Small intestine (tissue), 7 donors: ENCODE measurements at regions not wholly inside any gene's neighbourhood (a gene's known extent, or its start where the extent isn't known, plus 50 kb on each side); places are given as distances from the start of the nearest gene placed in this dataset.

Experiments
- DNase-seq, 2 donors: peaks; one replicate each; pipeline versions ENCODE4 v3.0.0 to v3.0.0-alpha.2; 2013
- FAIRE-seq: peaks from 2 replicates; lab custom pipeline; 2012; peaks lifted over from hg19 to GRCh38; lab: Jason Lieb, UNC
- H3K27ac ChIP-seq, 3 donors: one replicate each; pipeline ENCODE4 v1.5.1; 2013; ENCODE audit warnings: low read length in 2 of 3, mild to moderate bottlenecking in 2 of 3, control low read depth in 1 of 3, inconsistent platforms in 1 of 3, low read depth in 1 of 3, moderate library complexity in 1 of 3
- H3K27me3 ChIP-seq, 3 donors: one replicate each; pipeline ENCODE4 v1.6.1; 2013; ENCODE audit warnings: low read length in 3 of 3, inconsistent platforms in 1 of 3; ENCODE audit not compliant: control insufficient read depth in 3 of 3, insufficient read depth in 3 of 3
- H3K36me3 ChIP-seq, 3 donors: one replicate each; pipeline ENCODE4 v1.6.1; 2013; ENCODE audit warnings: low read length in 3 of 3, inconsistent platforms in 1 of 3, low read depth in 1 of 3, mild to moderate bottlenecking in 1 of 3, moderate library complexity in 1 of 3; ENCODE audit not compliant: control insufficient read depth in 3 of 3, insufficient read depth in 2 of 3
- H3K4me1 ChIP-seq, 3 donors: one replicate each; pipeline ENCODE4 v1.6.1; 2013; ENCODE audit warnings: low read length in 2 of 3, inconsistent platforms in 1 of 3, low read depth in 1 of 3, mild to moderate bottlenecking in 1 of 3, moderate library complexity in 1 of 3; ENCODE audit not compliant: control insufficient read depth in 3 of 3, insufficient read depth in 2 of 3
- H3K4me3 ChIP-seq, 3 donors: one replicate each; pipeline ENCODE4 v1.5.1; 2013; ENCODE audit warnings: low read length in 3 of 3, control low read depth in 1 of 3, inconsistent platforms in 1 of 3, low read depth in 1 of 3, mild to moderate bottlenecking in 1 of 3, moderate library complexity in 1 of 3
- H3K9me3 ChIP-seq, 2 donors: one replicate each; pipeline ENCODE4 v1.6.1; 2013; ENCODE audit warnings: low read depth in 1 of 2, low read length in 1 of 2; ENCODE audit not compliant: control insufficient read depth in 2 of 2, insufficient read depth in 1 of 2
- WGBS, 3 donors: extraction: QIAGEN DNeasy Blood & Tissue Kit; methylation state at CpG; one replicate each; pipeline ENCODE4 v1.1.7; 2013; 5-methylcytosine and 5-hydroxymethylcytosine counted together
- donor health status: healthy with polysubstance abuse.
- donor health status: control.
- donor health status: control.
- donor health status: Bipolar disorder and iron deficiency.
- donor health status: healthy.

DNA sequence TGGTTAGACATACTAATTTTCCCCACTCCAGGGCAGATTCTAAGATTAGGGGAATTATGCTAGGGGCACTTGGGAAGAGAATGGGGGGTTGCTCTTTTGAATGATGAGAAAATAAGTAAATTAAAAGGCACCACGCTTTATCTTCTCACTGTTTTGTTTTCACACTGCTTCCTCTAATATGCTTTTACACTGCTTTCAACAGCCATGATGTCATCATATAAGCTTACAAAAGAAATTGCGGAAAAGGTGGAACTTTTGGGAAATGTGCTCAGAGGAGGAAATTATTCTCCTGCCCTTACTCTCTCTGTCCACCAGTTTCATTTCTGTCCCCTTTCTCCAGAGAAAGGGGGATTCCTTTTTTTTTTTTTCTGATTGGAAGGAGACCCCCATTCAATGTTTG, 308.2 kb downstream of the TOX3 start:
- no peak overlapping the region for H3K27ac ChIP-seq
- DNase-seq (no peak), FAIRE-seq (no peak)
- H3K9me3 ChIP-seq = no peaks in the 10 kb centered on the region
- H3K4me1 ChIP-seq = no peaks in the 10 kb centered on the region
- H3K4me3 ChIP-seq = no peak overlapping the region
- H3K36me3 ChIP-seq = no peaks in the 10 kb centered on the region
- 89 to 95% (median 90%) methylated on average over 2 of the region's 2 CpGs for WGBS, 3 donors
- no peaks in the 10 kb centered on the region for H3K27me3 ChIP-seq

DNA sequence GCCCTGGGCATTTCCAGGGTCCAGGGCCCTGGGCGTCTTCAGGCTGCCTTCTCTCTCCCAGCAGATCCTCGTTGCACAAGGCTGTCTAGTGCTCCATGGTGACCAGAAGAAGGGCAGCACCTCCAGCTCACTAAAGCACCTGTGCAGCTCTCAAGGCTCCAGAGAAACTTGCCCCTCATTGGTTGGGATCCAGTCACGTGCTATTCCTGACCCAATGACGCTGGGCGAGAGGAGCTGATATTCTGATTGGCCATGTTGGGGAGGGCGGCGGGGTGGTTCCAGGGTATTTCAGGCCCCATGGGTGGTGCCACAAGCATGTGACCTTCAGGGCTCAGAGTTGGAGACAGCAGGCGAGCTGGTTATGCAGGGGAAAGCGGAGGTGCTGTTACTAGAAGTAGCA, 309.1 kb downstream of the TOX3 start:
- Histone ChIP-seq H3K4me3 (no peak overlapping the region), H3K27ac (no peak overlapping the region), H3K27me3 (no peaks in the 10 kb centered on the region), H3K9me3 (no peaks in the 10 kb centered on the region), H3K4me1 (no peaks in the 10 kb centered on the region), H3K36me3 (no peaks in the 10 kb centered on the region)
- 90 to 96% (median 93%) methylated on average over 9 of the region's 9 CpGs for WGBS, 3 donors
- DNase-seq = no peak
- no peak for FAIRE-seq

DNA sequence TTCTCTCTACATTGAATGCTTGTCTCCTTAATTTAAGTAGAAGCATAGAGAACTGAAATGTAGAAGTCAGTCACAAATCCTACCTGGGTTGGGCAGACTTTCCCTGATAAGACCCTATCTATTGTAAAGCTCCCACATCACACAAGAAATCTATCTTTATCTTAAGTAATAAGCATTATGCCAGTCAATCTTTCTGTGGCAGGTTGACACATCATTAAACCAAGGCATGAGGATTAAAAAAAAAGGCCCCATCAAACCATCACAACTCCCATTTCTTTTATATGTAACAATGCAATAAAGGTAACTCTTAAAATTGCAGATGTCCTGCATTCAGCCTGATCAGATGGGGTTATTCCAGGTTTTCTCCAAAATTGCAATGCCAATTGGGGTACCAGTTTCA, 311.8 kb downstream of the TOX3 start:
- no peak for FAIRE-seq
- no peak overlapping the region for H3K4me3 ChIP-seq
- no peaks in the 10 kb centered on the region for H3K27me3 ChIP-seq
- no peaks in the 10 kb centered on the region for H3K9me3 ChIP-seq
- no peak for DNase-seq
- H3K4me1 ChIP-seq = no peaks in the 10 kb centered on the region
- H3K27ac ChIP-seq = no peak overlapping the region
- H3K36me3 ChIP-seq = no peaks in the 10 kb centered on the region

DNA sequence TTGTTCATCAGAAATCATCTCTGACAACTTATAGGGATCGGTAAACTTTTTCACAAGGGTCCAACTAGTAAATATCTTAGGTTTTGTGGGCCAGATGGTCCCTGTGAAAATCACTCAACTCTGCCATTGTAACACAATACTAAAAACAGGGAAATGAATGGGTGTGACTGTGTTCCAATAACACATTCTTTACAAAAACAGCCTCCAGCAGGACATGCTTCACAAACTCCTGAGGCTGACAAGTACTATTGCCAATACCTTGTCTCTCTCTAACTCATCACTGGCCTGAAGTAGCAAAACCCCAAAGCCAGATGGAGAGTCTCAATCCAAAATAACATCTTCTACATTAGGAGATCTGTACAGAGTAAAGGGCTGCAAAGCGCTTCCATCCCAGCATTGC, 312.3 kb downstream of the TOX3 start:
- H3K27me3 ChIP-seq = no peaks in the 10 kb centered on the region
- H3K4me1 ChIP-seq = no peaks in the 10 kb centered on the region
- FAIRE-seq (no peak), DNase-seq (no peak)
- 88 to 93% (median 88%) methylated on average over 2 of the region's 2 CpGs for WGBS, 3 donors
- no peak overlapping the region for H3K4me3 ChIP-seq
- no peaks in the 10 kb centered on the region for H3K9me3 ChIP-seq
- H3K36me3 ChIP-seq = no peaks in the 10 kb centered on the region
- H3K27ac ChIP-seq = no peak overlapping the region

DNA sequence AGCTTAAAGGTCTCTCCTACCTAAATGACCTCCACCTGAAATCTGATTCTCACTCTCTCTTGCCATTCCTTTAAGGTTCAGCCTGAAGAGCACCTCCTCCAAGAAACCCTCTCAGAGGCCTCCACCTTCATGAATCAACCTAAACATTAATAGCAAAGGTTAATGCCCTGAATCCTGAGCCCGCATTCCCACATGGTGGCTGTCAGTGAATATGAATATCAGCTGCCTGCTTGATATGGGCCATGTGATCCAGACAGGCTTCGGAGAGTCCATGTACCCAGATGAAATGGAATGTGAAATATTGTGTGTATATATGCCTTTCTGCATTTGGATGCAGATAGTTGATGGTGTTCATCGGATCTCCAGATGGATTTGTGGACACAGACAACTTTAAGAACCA, 317.5 kb downstream of the TOX3 start:
- no peaks in the 10 kb centered on the region for H3K4me1 ChIP-seq
- no peaks in the 10 kb centered on the region for H3K36me3 ChIP-seq
- no peaks in the 10 kb centered on the region for H3K9me3 ChIP-seq
- DNase-seq (peak in 1 of 2 donors; percentile 12), FAIRE-seq (no peak)
- no peaks in the 10 kb centered on the region for H3K27me3 ChIP-seq
- no peak overlapping the region for H3K4me3 ChIP-seq
- WGBS, 3 donors = 84 to 94% (median 90%) methylated on average over 3 of the region's 3 CpGs
- H3K27ac ChIP-seq = no peak overlapping the region

DNA sequence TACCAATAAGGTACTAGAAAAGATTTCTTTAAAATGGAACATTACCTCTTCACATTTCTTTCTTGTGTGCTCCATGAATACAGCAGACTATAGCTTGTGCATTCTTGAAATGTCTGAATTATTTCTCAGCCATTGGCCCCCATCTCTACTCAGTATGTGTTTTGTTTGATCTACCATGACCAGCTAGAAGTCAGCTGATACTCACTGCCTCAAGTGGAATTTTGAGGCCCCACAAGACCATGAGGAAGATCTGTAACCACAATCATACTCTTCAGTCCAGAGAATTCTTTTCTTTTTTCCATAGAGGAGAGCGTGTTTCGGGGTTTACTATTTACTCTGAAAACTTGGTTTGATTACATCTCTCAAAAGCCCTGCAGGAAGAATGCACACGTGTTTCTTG, 319.1 kb downstream of the TOX3 start:
- no peaks in the 10 kb centered on the region for H3K27me3 ChIP-seq

DNA sequence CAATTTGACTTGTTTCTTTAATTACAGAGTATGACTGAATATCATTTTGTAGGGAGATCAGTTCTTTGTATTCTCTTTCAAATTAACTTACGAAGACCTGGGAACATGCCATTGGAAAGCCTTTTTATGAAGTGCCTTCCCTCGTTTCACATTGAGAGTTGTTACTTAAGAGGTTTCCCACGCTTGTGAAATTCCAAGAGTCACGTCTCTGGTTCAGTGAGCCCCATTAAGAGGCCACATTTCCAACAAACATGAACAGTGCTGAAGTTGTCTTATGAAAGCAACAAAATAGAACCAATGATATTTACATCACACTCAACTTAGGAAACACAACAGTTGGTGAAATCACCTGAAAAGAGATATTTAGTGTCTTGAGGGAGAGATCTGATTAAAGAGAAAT, 334.1 kb downstream of the TOX3 start:
- FAIRE-seq (no peak), DNase-seq (no peak)
- no peak overlapping the region for H3K4me3 ChIP-seq
- H3K27ac ChIP-seq = no peak overlapping the region
- H3K4me1 ChIP-seq = no peaks in the 10 kb centered on the region
- no peaks in the 10 kb centered on the region for H3K27me3 ChIP-seq
- 77 to 83% (median 80%) methylated on average over 4 of the region's 4 CpGs for WGBS, 3 donors
- H3K9me3 ChIP-seq = peaks cover 0 to 5% of the 10 kb centered on the region in 2 donors
- H3K36me3 ChIP-seq = no peaks in the 10 kb centered on the region

More for the DNA sequence above, 319.1 kb downstream of the TOX3 start:
- WGBS, 3 donors = 82 to 90% (median 89%) methylated on average over 3 of the region's 3 CpGs
- FAIRE-seq = no peak
- H3K36me3 ChIP-seq = no peaks in the 10 kb centered on the region
- H3K9me3 ChIP-seq = no peaks in the 10 kb centered on the region
- H3K4me3 ChIP-seq = no peak overlapping the region
- H3K4me1 ChIP-seq = no peaks in the 10 kb centered on the region
- no peak overlapping the region for H3K27ac ChIP-seq
- DNase-seq = no peak

DNA sequence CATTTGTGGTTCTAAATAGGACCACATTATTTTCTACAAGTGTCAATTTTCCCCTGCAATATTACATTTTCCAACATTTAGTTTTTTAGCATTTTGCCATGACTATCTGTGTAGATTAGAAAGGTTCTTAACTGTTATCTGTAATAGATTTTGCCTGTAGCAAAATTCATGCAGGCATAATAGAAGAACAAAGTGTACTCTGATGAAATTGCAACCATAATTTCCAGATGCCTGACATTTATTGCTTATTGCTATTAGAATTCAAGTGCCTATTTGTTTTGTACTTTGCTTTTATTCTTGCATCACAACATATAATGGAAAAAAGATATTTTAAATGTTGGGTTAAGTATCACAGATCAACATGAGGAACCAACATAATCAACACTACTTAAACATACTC, 337.7 kb downstream of the TOX3 start:
- DNase-seq (peak in 1 of 2 donors; percentile 18), FAIRE-seq (no peak)

DNA sequence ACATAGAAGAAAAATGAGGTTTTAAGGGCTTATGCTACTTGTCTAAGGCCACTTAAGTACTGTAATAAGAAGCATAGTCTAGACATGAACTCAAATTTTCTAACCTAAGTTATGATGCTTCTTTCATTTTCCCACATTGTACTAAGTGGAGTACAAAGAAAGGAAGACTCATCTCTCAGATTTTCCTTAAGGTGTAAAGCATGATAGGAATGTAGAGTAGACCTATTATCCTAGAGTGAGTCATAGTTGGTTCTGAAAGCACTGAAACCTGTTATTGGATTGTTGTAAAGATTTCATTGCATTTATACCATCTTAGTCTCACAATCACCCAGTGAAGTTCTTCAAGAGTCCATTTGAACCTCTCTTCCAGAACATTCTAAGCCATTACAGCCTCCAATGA, 343.8 kb downstream of the TOX3 start:
- H3K9me3 ChIP-seq = no peaks in the 10 kb centered on the region
- no peak for FAIRE-seq
- H3K27ac ChIP-seq = no peak overlapping the region

More for the DNA sequence above, 337.7 kb downstream of the TOX3 start:
- Histone ChIP-seq H3K27me3 (peaks cover 0 to 2% (median 0%) of the 10 kb centered on the region in 3 donors), H3K4me3 (no peak overlapping the region), H3K4me1 (no peaks in the 10 kb centered on the region), H3K27ac (no peak overlapping the region), H3K36me3 (no peaks in the 10 kb centered on the region), H3K9me3 (no peaks in the 10 kb centered on the region)

More for the DNA sequence above, 343.8 kb downstream of the TOX3 start:
- Histone ChIP-seq H3K4me1 (no peaks in the 10 kb centered on the region), H3K36me3 (no peaks in the 10 kb centered on the region), H3K4me3 (no peak overlapping the region), H3K27me3 (peaks cover 0 to 2% (median 0%) of the 10 kb centered on the region in 3 donors)
- DNase-seq = no peak
